Activated CD4-positive, alpha-beta T cell treated with anti-CD3 and anti-CD28 coated beads, Interleukin-2, amount 10 ng/mL, durations not matched to agents 24 days and 14 days (primary cell): ENCODE measurements at regions not wholly inside any gene's neighbourhood (a gene's known extent, or its start where the extent isn't known, plus 50 kb on each side); places are given as distances from the start of the nearest gene placed in this dataset.

Experiments used
- DNase-seq: peaks from one replicate; pipeline ENCODE4 v3.0.0; 2022
- H3K27ac Mint-ChIP-seq: one replicate; pipeline ENCODE4 v1.8.0; 2022; ENCODE audit warnings: mild to moderate bottlenecking, mixed read lengths
- H3K27me3 Mint-ChIP-seq: one replicate; pipeline ENCODE4 v1.8.0; 2022; ENCODE audit warnings: mixed read lengths
- H3K36me3 Mint-ChIP-seq: one replicate; pipeline ENCODE4 v1.8.0; 2022; ENCODE audit warnings: low read depth, mild to moderate bottlenecking, mixed read lengths
- H3K4me1 Mint-ChIP-seq: one replicate; pipeline ENCODE4 v1.8.0; 2021; ENCODE audit warnings: mixed read lengths
- H3K4me3 Mint-ChIP-seq: one replicate; pipeline ENCODE4 v1.8.0; 2022; ENCODE audit warnings: mild to moderate bottlenecking, moderate library complexity, mixed read lengths
- H3K9me3 Mint-ChIP-seq: one replicate; pipeline ENCODE4 v1.8.0; 2021; ENCODE audit warnings: mixed read lengths
- intact Hi-C: fragments of 100-400 bp; cut with micrococcal nuclease; formaldehyde crosslinking; loops from one replicate; pipeline ENCODE4 v1.15.1; 2023

DNA sequence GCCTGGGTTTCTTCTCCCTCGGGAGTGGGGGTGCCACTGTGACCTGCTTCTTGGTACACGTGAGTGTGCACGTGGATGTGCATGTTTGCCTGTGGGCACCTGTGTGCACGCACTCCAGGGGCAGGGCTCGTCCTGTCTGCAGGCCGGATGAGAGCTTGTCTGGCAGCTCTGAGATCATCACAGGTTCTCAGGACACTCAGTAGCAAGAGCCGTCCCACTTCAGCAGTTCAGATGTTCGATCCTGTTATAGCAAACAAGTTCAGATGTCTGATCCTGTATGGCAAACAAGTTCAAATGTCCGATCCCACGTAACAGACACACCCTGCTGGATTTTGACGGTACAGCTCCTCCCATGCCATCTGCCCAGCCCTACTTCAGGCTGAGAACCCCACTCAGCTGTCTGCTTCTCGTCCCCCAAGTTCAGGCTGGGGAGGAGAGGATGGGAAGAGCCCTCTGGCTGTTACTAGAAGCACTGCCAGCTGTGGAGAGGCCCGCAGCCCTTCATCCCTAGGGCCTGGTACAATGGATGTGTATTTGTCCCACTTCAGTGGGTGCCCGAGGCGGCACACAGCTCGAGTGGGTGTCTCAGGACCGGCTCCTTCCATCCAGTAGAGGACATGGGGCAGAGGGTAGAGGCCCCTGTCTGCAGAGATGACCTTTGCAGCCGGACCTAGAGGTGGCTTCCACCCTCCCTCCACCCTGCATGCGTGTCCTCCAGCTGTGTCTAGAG, 1126.9 kb downstream of the BRD1 start:
- no peak overlapping the region for H3K27ac Mint-ChIP-seq
- DNase-seq: no peak
- H3K27me3 Mint-ChIP-seq: no peaks in the 10 kb centered on the region
- intact Hi-C loops: no loop called here
- no peak overlapping the region for H3K4me3 Mint-ChIP-seq
- no peaks in the 10 kb centered on the region for H3K9me3 Mint-ChIP-seq
- H3K4me1 Mint-ChIP-seq: no peaks in the 10 kb centered on the region
- no peaks in the 10 kb centered on the region for H3K36me3 Mint-ChIP-seq

DNA sequence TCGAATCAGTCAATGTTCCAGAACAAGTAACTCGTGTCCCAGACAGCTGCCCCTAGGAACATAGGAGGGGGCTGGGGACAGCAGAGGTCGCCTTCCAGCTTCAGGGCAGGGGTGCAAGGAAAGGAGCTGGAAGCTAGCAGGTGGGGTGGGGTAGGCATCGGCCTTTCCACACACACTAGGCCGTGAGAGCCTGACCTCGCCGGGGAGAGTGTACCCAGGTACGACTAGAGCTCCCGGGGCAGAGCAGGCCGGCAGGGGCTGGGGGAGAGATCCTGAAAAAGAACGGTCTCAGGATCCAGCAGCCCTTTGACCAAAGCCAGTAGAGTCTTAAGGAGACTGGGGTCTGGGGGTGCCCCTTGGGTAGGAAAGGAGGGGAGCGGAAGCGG, 1127.5 kb downstream of the BRD1 start:
- Mint-ChIP-seq H3K4me1 (no peaks in the 10 kb centered on the region), H3K27me3 (no peaks in the 10 kb centered on the region), H3K27ac (no peak overlapping the region), H3K4me3 (no peak overlapping the region), H3K36me3 (no peaks in the 10 kb centered on the region), H3K9me3 (no peaks in the 10 kb centered on the region)
- DNase-seq: no peak
- intact Hi-C loops: no loop called here

GRCh38 chr22:48699511-48699910, 1128.2 kb downstream of the BRD1 start:
- intact Hi-C loops: no loop called here
- no peak for DNase-seq
- no peaks in the 10 kb centered on the region for H3K27me3 Mint-ChIP-seq
- no peaks in the 10 kb centered on the region for H3K36me3 Mint-ChIP-seq
- H3K4me1 Mint-ChIP-seq: no peaks in the 10 kb centered on the region
- H3K27ac Mint-ChIP-seq: no peak overlapping the region
- H3K9me3 Mint-ChIP-seq: no peaks in the 10 kb centered on the region
- no peak overlapping the region for H3K4me3 Mint-ChIP-seq

DNA sequence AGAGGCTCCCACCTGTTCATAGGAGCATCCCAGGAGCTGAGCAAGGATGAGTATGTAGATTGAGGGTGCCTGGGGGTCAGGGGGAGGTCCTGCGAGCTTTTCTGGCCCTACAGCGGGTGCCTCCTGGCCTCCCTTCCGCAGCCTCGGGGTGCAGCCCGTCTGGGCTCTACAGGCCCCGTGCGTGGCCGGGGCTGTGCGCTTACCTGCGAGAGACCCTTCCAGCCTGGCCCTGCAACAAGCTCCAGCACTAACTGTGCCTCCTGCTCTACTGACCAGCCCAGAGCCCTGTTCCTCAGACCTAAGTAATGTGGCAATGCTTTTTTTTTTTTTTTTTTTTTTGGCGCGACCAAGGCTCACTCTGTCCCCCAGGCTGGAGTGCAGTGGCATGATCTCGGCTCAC, 1129.1 kb downstream of the BRD1 start:
- DNase-seq: no peak
- Mint-ChIP-seq H3K27ac (no peak overlapping the region), H3K4me3 (no peak overlapping the region), H3K4me1 (no peaks in the 10 kb centered on the region), H3K9me3 (no peaks in the 10 kb centered on the region), H3K27me3 (no peaks in the 10 kb centered on the region), H3K36me3 (no peaks in the 10 kb centered on the region)
- intact Hi-C loops: no loop called here

GRCh38 chr22:48697694-48698276, 1129.9 kb downstream of the BRD1 start:
- no peak overlapping the region for H3K27ac Mint-ChIP-seq
- H3K27me3 Mint-ChIP-seq: no peaks in the 10 kb centered on the region
- DNase-seq: no peak
- no peaks in the 10 kb centered on the region for H3K4me1 Mint-ChIP-seq
- no peaks in the 10 kb centered on the region for H3K9me3 Mint-ChIP-seq
- intact Hi-C loops: no loop called here
- no peak overlapping the region for H3K4me3 Mint-ChIP-seq
- no peaks in the 10 kb centered on the region for H3K36me3 Mint-ChIP-seq

- no peak overlapping the region for H3K27ac Mint-ChIP-seq
Measured at GRCh38 chr22:48697223-48697622, 1130.5 kb downstream of the BRD1 start.

DNA sequence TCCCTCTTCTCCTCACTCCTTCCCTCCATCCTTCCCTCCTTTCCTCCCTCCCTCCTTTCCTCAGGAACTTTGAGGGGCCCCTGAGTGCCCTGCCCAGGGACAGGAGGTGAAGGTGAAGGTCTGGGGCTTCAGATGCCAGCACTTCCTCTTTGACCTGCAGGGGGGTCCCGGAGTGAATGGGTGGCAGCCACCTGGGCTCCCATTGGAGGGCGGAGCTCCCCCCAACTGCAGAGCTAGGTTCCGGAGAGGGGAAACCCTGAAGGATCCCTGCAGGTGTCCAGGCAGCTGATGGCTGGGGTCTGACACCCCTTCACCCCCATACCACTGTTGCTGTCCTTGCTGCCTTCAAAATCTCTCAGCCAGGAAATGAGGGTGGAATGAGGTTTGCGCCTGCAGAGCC, 1131.3 kb downstream of the BRD1 start:
- intact Hi-C loops: no loop called here
- Mint-ChIP-seq H3K4me3 (no peak overlapping the region), H3K27ac (no peak overlapping the region), H3K27me3 (no peaks in the 10 kb centered on the region), H3K36me3 (no peaks in the 10 kb centered on the region), H3K9me3 (no peaks in the 10 kb centered on the region), H3K4me1 (no peaks in the 10 kb centered on the region)
- no peak for DNase-seq

More at GRCh38 chr22:48697223-48697622, 1130.5 kb downstream of the BRD1 start:
- Mint-ChIP-seq H3K4me3 (no peak overlapping the region), H3K36me3 (no peaks in the 10 kb centered on the region), H3K9me3 (no peaks in the 10 kb centered on the region), H3K27me3 (no peaks in the 10 kb centered on the region), H3K4me1 (no peaks in the 10 kb centered on the region)
- DNase-seq: no peak
- intact Hi-C loops: no loop called here

DNA sequence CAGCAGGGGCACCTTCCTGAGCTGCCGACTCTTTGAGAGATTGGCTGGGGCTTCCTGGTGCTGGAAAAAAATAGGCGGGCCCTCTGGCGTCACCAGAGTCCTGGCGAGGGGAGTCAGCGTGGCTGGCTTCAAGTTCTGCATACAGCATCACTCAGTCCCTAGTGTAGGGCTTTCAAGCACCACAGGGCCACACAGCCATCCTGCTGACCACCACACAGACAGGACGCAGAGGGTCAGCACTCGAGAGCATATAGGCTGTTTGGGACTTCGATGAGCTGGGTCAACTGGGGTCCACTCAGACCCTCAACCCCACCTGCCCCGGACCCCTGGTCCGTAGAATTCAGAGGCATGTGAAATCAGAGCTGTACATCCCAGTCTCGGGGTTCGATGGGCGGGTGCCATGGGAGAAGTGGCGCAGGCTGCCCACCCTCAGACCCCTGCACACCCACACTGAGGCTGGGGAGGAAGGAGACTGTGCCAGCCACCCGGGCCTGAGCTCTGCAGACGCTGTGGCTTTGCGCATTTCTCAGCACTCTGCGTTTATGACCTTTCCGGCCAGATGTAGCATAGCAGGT, 1131.9 kb downstream of the BRD1 start:
- H3K27me3 Mint-ChIP-seq: no peaks in the 10 kb centered on the region
- no peaks in the 10 kb centered on the region for H3K36me3 Mint-ChIP-seq
- intact Hi-C loops: no loop called here
- no peaks in the 10 kb centered on the region for H3K9me3 Mint-ChIP-seq
- no peak overlapping the region for H3K4me3 Mint-ChIP-seq
- H3K4me1 Mint-ChIP-seq: no peaks in the 10 kb centered on the region
- no peak overlapping the region for H3K27ac Mint-ChIP-seq
- DNase-seq: no peak

GRCh38 chr22:48695251-48695650, 1132.4 kb downstream of the BRD1 start:
- Mint-ChIP-seq H3K4me1 (no peaks in the 10 kb centered on the region), H3K9me3 (no peaks in the 10 kb centered on the region), H3K36me3 (no peaks in the 10 kb centered on the region), H3K27ac (no peak overlapping the region), H3K4me3 (no peak overlapping the region), H3K27me3 (no peaks in the 10 kb centered on the region)
- intact Hi-C loops: no loop called here
- no peak for DNase-seq

GRCh38 chr22:48694296-48694883, 1133.3 kb downstream of the BRD1 start:
- Mint-ChIP-seq H3K4me3 (no peak overlapping the region), H3K4me1 (no peaks in the 10 kb centered on the region), H3K36me3 (no peaks in the 10 kb centered on the region), H3K27ac (no peak overlapping the region), H3K9me3 (no peaks in the 10 kb centered on the region), H3K27me3 (no peaks in the 10 kb centered on the region)
- intact Hi-C loops: no loop called here
- no peak for DNase-seq

DNA sequence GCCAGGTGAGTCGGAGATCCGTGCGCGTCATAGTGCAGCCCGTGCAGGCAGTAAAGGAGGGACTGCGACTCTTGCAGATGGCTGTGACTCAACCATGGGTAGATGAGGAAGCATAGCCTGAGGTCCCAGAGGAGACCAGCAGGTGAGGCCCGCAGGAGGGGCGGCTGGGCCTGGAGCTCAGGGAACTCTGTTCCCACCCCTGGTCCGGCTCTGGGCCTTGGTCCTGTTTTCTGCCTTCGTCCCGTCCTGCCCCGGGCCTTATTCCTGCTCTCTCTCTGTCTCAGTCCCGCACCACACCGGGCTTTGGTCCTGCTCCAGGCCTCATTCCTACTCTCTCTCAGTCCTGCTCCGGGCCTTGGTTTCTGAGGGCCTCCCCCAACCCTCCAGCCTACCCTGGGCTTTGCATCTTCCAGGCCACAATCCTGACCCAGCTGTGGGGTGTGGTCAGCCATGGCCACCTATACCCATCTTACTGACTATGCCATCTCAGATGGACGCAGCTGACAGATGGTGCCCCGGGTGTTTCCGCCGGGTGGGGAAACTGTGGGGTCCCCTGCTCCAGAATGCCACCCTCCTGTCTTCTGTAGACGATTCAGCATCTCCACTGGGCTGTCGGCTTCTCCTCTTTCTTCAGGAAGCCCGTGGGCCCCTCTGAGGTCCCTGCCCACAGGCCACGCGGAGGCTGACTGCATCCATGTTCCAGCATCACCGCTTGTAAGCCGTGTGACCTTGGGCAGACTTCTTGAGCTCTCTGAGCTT, 1134.1 kb downstream of the BRD1 start:
- no peak overlapping the region for H3K27ac Mint-ChIP-seq
- H3K27me3 Mint-ChIP-seq: no peaks in the 10 kb centered on the region
- no peak overlapping the region for H3K4me3 Mint-ChIP-seq
- no peaks in the 10 kb centered on the region for H3K9me3 Mint-ChIP-seq
- no peaks in the 10 kb centered on the region for H3K36me3 Mint-ChIP-seq
- H3K4me1 Mint-ChIP-seq: no peaks in the 10 kb centered on the region
- intact Hi-C loops: no loop called here
- no peak for DNase-seq

- no peaks in the 10 kb centered on the region for H3K9me3 Mint-ChIP-seq
- no peaks in the 10 kb centered on the region for H3K36me3 Mint-ChIP-seq
- H3K27ac Mint-ChIP-seq: no peak overlapping the region
- intact Hi-C loops: no loop called here
- H3K27me3 Mint-ChIP-seq: no peaks in the 10 kb centered on the region
- no peak overlapping the region for H3K4me3 Mint-ChIP-seq
- no peaks in the 10 kb centered on the region for H3K4me1 Mint-ChIP-seq
- DNase-seq: no peak
Measured at GRCh38 chr22:48692734-48693376, 1134.8 kb downstream of the BRD1 start.

- peaks cover 2% of the 10 kb centered on the region for H3K27me3 Mint-ChIP-seq
- no peaks in the 10 kb centered on the region for H3K36me3 Mint-ChIP-seq
- H3K4me3 Mint-ChIP-seq: no peak overlapping the region
- H3K27ac Mint-ChIP-seq: no peak overlapping the region
- DNase-seq: no peak
- no peaks in the 10 kb centered on the region for H3K4me1 Mint-ChIP-seq
- intact Hi-C loops: no loop called here
- peaks cover 8% of the 10 kb centered on the region for H3K9me3 Mint-ChIP-seq
Measured at GRCh38 chr22:48691431-48691851, 1136.2 kb downstream of the BRD1 start.
